Fibroblast of the aortic adventitia (primary cell): ENCODE measurements at regions not wholly inside any gene's neighbourhood (a gene's known extent, or its start where the extent isn't known, plus 50 kb on each side); places are given as distances from the start of the nearest gene placed in this dataset.

Source experiments
- DNase-seq: peaks from one replicate; pipeline ENCODE4 v3.0.0-alpha.2; 2010; ENCODE audit warnings: low read depth
- H3K4me3 ChIP-seq: 2 replicates; pipeline ENCODE4 v1.5.1; 2011; ENCODE audit warnings: low read depth, mild to moderate bottlenecking, control low read depth, low read length, moderate library complexity
- TF ChIP-seq, protein P1 (sequence below): IDR thresholded peaks from 2 replicates; pipeline ENCODE4 v1.5.1; 2011; ENCODE audit warnings: mild to moderate bottlenecking, low read length, control low read depth, inconsistent platforms; ENCODE audit not compliant: insufficient read depth

DNA sequence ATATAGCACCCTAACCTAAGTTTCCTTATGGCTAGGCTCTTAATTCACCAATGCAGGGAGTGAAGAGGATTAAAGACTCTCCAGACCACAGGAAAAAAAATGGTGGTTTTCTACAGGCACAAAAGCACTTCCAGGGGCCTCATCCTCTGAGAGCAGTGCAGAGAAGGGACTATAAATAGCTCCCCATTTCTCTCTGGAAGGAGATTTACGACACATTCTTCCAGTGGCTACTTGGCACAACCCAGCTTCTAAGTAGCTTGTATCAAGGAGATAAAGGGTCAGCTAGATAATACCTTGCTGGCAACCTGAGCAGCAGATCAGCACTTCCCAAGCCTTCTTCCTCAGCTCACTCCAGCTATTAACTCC lies 73.5 kb downstream of the CRPPA start:
- no peak overlapping the region for H3K4me3 ChIP-seq
- peak; percentile 35 for DNase-seq
- TF ChIP-seq, protein P1, sequence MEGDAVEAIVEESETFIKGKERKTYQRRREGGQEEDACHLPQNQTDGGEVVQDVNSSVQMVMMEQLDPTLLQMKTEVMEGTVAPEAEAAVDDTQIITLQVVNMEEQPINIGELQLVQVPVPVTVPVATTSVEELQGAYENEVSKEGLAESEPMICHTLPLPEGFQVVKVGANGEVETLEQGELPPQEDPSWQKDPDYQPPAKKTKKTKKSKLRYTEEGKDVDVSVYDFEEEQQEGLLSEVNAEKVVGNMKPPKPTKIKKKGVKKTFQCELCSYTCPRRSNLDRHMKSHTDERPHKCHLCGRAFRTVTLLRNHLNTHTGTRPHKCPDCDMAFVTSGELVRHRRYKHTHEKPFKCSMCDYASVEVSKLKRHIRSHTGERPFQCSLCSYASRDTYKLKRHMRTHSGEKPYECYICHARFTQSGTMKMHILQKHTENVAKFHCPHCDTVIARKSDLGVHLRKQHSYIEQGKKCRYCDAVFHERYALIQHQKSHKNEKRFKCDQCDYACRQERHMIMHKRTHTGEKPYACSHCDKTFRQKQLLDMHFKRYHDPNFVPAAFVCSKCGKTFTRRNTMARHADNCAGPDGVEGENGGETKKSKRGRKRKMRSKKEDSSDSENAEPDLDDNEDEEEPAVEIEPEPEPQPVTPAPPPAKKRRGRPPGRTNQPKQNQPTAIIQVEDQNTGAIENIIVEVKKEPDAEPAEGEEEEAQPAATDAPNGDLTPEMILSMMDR = no peak

DNA sequence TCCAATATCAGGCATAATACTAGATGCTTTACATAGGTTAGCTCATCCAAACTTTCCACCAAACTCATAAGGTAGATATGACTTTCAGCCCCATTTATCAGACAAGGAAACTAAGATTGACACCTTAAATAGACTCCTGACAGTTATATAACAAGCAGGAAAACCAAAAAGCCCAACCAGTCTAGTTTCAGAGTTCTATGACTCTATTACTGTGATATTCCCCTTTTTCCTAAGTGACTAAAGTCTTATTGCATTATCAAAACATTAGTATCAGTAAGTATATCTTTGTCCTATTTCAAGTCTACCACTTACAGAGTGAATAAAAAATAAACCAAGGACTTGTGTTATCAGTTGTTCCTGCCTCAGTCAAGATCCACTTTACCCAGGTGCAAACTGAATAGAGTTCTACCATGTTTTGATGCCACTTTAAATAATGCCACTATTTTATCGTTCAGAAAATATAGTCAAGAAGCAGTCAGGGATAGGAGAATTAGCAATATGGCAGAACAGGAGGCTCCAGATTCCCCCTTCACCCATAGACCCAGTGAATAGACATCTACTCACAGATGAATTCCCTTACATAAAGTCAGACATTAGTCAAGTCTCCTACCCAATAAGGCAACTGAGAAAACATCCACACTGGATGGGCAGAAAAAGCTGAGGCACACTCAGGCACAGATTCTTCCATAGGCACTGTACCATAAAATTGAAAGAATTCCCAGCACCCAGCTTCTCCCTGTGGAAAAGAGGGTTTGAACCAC lies 74.1 kb downstream of the CRPPA start:
- no peak overlapping the region for H3K4me3 ChIP-seq
- TF ChIP-seq, protein P1 = no peak
- DNase-seq = peak; percentile 17

DNA sequence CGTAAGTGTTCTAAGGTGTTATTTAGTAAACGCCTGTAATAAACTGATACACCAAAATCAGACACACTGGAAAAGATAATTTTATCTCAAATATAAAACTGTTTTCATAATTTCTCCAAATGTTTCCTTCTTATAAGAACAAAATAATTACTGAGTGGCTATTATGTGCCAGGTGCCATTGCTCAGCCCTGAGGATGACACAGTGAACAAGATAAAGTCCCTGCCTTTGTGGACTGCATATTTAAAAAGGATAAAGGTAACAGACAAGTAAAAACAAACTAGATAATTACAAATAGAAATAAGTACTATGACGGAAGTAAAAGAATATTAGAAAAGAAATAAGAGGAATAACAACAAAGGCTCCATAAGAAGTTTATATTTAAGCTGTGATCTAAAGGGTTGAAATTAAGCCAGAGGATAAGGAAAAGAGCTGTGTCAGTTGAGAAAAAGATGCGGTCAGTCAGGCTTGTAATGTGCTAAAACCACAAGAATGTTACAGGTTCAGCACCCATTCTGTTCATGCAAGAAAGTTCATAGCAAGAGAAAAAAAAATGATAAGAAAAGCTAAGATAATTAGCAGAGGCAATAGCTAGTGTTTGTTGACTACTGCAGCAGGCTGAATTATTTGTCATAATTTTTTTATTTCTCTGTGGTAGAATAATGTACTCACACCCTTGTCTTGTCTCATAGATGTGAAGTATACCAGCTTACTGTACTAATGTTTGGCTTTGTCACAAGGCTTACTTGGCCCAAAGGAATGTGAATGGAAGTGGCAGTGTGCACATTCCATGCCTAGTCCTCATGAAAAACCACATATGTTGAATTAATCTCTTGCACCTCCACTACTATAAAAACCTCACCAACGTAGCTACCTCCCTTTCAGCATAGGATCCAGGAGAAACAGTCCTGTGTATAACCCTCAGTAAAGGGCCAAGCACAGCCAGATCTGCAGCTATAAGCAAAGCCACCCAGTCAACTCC lies 75.1 kb downstream of the CRPPA start:
- H3K4me3 ChIP-seq = no peak overlapping the region
- TF ChIP-seq, protein P1 = no peak
- peak; percentile 82 for DNase-seq

DNA sequence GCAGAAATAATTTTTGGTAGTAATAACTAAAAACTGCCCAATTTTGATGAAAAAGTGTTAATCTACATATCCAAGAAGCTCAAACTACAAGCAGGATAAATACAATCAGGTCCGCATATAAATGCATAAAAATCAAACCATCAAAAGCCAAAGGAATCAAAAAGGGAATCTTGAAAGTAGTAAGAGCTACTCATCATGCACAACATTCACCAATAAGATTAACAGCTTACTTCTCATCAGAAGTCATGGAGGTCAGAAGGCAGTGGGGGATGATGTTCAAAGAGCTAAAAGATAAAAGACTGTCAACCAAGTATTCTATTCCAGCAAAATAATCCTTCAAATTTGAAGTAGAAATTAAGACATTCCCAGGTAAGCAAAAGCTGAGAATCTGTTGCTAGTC lies 76.4 kb downstream of the CRPPA start:
- no peak overlapping the region for H3K4me3 ChIP-seq
- no peak for DNase-seq
- TF ChIP-seq, protein P1 = no peak

DNA sequence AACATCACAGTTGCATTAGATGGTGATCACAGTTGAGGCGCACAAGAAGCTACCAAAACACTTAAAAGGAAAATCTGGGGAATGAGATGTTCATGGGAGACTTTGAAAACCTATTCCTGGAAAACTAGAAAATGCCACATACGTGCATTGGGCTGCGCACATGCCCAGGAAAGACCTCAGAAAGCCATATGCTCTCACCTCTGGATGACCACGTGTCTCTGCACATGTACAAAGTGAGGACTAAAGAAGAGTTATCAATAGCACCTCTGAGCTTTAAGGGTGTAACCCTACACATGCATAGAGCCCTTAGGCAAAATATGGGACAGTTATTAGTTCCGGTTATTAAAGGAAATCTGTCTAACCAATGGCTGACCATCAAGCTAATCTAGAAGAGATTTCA lies 77.7 kb downstream of the CRPPA start:
- no peak for DNase-seq
- H3K4me3 ChIP-seq = no peak overlapping the region
- TF ChIP-seq, protein P1 = no peak

DNA sequence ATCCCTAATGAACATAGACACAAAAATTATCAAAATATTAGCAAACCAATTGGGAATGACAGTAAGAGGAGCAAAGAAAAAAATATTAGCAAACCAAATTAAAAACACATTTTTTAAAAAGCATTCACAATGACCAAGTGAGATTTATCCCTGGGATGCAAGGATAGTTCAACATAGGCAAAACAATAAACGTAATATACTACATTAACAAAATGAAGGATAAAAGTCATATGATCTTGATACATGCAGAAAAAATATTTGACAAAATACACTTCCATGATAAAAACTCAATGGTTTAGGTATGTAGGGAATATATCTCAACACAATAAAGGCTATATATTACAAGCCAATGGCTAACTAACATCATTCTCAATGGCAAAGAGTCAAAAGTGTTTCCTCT lies 83.3 kb downstream of the CRPPA start:
- no peak for DNase-seq
- TF ChIP-seq, protein P1 = no peak

More for the DNA sequence above, 83.3 kb downstream of the CRPPA start:
- no peak overlapping the region for H3K4me3 ChIP-seq
